ENCODE measurements at regions not wholly inside any gene's neighbourhood (a gene's known extent, or its start where the extent isn't known, plus 50 kb on each side); places are given as distances from the start of the nearest gene placed in this dataset.
"Not testable (repeated sequence)": the region's sequence is repeated elsewhere in the genome, so short reads cannot be mapped to it uniquely, and the experiment has no call there.

DNA sequence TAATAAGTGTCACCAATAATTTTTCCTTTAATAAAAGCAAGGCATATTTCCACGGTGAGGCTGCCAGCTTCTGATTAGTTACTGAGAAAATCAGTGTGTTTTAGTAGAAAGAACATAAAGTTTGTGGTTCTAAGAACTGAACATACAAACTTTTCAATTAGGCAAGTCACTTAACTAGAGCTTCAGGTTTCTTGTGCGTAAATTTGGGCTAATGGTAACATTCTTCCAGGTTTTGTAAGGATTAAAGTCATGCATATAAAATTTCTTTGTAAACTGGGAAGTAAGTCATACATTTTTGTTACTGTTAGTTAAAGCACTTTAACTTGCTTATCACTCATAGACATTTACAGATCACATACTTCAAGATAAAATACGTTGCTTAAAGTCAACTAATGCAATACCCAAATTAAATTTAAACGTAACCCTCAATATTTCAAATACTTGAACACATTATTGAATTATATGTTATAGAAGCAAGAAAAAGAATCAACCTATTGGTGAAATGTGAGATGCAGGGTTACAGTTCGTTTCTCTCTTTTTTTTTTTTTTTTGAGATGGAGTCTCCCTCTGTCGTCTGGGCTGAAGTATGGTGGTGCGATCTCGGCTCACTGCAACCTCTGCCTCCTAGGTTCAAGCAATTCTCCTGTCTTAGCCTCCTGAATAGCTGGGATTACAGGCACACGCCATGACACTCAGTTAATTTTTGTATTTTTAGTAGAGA lies 327.3 kb upstream of the NOX3 start:
- no peak for DNase-seq (ENCODE audit: low spot score)

DNA sequence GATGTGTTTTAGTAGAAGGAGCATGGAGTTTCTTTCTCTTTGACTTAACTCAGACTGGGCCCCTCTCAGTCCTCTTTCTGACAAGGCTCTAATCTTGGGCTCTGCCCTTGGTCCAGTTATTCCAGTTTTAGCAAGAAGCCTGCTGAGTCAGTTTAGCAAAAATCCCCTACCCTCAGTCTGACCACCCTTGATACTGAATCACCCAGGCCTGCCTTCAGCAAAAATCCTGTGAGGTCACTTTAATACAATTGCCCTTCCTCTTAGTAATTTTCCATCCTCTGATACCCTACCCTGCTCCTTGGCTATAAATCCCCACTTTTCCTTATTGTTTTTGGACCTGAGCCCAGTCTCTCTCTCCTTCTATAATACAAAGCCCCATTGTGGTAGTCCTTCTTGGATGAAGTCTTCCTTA lies 326.7 kb upstream of the NOX3 start:
- no peak for DNase-seq (ENCODE audit: low spot score)

DNA sequence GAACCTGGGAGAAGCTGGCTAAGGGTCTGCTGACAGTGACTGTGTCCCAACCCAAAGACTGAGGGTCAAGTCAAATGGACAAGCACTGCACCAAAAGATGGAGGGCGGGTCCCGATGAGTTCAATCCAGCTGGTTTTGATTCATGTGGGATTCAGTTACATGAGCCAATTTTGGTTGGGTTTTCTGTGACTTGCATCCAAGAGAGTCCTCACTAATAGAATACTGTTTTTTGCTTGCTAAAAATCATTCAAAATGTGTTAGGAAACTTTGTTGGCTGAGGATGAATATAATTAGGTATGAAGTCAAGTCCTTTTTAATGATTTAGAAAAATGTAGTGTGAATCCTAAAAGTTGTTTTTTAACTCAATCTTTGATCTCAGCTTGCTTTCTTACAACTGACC lies 323.8 kb upstream of the NOX3 start:
- DNase-seq (ENCODE audit: low spot score): no peak

DNA sequence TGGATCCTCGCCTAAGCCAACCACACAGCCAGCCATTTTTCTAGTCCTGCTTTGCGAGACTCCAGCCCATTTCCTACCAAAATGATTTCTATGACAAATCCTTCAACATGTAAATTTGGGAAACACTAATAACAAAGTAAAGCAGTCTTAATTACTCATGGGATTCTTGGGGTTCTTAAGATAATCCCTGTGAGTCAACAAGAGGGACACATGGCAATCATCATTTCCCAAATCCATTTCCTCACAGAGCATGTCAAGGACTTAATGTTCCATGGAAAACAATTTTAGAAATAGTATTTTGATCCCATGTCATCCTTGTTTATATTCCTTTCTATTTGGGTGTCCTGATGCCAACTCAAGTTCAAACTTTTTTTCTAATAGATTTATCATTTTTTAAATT lies 322.7 kb upstream of the NOX3 start:
- no peak for DNase-seq (ENCODE audit: low spot score)

DNA sequence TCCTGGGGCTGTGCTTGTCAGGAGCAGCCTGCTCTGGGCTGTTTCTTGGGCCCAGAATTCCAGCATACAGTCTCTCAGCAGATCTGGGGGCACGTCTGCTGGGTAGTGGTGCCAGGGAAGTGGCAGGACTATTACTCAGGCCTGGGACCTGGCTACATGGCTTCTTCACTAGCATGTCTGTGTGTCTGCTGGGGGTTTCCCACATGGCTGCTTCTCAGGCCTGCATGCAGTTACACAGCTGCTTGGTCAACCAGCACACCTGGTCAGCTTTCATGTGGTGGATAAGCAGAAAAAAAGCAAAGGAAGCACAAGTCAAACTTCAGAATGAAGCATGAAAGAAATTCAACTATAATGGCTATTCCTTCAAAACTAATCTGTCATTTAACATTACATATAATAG lies 316.2 kb upstream of the NOX3 start:
- DNase-seq (ENCODE audit: low spot score): no peak

DNA sequence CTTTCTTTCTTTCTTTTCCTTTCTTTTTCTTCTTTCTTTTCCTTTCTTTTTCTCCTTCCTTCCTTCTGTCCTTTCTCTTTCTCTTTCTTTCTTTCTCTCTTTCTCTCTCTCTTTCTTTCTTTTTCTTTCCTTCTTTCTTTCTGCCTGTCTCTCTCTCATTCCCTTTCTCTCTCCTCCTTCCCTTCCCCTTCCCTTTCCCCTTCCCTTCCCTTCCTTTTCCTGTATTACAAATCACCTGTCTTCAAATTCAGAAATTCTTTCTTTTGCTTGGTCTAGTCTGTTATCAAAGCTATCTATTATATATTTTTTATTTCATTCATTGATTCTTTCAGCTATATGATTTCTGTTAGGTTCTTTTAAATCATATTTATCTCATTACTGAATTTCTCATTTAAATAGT lies 315.2 kb upstream of the NOX3 start:
- DNase-seq (ENCODE audit: low spot score): no peak

DNA sequence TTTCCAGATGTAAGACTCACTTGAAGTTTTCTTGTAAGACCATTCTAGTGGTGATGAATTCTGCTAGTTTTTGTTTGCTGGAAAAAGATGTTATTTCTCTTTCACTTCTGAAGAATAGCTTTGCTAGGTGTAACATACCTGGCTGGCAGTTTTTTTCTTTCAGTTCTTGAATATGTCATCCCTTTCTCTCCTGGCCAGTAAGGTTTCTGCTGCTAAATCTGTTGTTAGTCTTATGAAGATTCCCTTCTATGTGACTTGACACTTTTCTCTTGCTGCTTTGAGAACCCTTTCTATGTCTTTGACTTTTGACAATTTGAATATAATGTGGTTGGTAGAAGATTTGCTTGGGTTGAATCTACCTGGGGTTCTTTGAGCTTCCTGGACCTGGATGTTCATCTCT lies 314.7 kb upstream of the NOX3 start:
- no peak for DNase-seq (ENCODE audit: low spot score)

DNA sequence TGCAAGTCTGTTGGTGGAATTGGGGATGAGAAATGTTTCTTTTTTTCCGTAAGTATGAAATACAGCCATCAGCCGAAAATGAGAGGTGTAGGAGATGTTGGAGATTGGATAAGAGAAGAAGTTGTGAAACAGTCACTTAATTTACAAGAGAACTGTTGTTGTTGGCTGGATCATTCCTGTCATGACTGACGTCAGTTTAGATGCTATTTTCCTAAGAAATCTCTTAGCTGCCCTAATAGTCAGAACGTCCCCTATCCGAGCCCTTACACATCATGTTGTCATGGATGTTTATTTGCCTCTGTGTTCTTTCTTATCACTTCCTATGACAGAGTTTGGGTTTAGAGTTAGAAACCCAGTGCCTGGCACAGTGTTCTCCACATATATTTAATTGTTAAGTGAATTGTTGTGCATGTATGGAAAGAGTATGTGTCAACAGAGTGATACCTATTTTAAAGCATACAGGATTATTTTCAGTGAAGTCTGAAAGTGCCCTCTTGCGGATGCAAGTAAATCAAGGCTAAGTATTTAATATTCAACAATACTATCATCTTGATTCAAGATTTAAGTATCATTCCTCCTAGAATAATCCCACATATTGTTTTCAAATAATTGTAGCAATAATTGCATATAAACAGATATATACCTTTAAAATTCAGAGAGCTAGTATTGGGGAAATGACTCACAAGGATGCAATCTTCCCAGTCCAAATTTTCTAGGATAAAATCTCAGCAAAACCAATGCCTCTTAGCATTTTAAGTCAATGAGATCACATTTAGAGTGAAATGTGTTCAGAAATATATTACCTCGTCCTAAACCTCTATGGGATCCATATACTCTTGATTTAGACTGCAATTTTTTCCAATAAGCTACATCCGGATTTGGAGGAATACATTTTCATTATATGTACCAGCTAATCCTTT lies 309.9 kb upstream of the NOX3 start:
- no peak for DNase-seq (ENCODE audit: low spot score)

DNA sequence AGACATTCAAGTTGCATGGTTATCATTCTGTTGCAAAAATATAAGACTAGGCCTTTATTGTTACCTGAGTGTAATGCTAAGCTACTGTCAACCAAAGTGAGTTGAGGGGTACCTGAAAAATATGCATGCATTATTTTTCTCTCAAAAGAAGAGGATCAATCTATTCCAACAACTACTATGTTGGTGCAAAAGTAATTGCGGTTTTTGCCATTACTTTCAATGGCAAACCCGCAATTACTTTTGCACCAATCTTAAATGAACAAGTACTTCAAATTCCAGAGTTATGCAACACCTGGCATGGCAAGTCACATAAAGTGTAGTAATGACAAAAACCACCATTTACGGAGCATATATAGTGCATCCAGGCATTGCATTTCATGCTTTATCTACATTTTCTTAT lies 307.0 kb upstream of the NOX3 start:
- no peak for DNase-seq (ENCODE audit: low spot score)

DNA sequence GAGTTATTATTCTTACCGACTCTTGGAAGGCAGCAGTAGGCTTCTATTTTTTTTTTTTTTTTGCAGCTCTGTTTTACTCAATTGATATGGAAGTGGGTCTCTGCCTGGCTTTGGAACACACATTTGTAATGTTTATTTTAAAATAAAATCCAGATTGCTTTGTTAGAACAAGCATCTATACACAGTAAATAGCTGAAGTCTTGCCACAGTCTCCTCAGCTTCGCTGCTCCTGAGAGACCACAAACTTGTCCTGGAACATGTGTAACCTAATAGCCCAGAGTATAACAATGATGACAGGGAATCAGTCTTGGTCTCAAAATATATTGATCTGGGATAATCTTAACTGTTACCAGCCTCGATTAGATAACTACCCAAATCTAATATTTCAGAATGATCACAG lies 299.8 kb upstream of the NOX3 start:
- no peak for DNase-seq (ENCODE audit: low spot score)

DNA sequence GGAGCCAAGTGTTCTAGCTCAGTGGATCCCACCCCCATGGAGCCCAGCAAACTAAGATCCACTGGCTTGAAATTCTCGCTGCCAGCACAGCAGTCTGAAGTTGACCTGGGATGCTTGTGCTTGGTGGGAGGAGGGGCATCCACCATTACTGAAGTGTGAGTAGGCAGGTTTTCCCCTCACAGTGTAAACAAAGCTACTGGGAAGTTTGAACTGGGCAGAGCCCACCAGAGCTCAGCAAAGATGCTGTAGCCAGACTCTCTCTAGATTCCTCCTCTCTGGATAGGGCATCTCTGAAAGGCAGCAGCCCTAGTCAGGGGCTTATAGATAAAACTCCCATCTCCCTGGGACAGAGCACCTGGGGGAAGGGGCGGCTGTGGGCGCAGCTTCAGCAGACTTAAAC lies 293.1 kb upstream of the NOX3 start:
- DNase-seq (ENCODE audit: low spot score): not testable (repeated sequence)

DNA sequence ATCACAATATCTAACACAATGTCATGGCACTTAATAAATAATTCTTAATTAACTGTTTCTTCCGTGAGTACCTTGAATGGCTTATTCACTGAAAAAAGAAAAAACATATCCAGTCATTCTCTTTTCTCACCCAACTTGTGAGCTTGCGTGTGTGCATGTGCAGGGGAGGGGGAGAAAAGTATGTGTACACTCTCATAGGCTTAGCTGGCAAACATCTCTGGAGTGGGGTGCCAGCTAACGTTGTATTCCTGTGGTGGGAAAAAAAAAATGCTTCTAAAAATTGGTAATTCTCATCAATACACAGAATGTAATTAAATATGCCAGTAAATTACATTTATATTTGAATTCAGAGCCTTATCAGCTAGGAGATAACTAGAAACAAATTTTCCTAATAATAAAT lies 291.9 kb upstream of the NOX3 start:
- DNase-seq (ENCODE audit: low spot score): no peak

DNA sequence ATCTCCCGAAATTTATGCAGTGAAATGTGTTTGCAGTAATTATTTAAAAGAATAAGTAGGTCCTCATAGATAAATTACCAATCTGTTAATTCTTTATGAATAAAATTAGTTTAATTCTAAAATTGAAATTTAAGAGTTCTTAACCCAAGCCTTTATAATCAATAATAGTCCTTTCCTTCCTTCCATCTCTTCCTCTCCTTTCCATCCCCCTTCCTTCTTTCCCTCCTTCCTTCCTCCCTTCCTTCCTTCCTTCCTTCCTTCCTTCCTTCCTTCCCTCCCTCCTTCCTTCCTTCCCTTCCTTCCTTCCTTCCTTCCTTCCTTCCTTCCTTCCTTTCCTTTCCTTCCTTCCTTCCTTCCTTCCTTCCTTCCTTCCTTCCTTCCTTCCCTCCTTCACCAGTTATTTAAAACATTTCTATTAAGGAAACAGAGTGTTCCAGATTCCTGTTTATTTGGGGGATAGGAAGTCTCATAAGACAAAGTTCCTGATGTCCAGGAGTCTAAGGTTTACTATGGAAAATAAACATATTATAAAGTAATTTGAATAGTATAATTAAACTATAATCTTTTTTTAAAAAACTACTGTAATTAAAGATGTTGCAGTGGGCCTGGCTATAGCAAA lies 285.3 kb upstream of the NOX3 start:
- DNase-seq (ENCODE audit: low spot score): no peak

DNA sequence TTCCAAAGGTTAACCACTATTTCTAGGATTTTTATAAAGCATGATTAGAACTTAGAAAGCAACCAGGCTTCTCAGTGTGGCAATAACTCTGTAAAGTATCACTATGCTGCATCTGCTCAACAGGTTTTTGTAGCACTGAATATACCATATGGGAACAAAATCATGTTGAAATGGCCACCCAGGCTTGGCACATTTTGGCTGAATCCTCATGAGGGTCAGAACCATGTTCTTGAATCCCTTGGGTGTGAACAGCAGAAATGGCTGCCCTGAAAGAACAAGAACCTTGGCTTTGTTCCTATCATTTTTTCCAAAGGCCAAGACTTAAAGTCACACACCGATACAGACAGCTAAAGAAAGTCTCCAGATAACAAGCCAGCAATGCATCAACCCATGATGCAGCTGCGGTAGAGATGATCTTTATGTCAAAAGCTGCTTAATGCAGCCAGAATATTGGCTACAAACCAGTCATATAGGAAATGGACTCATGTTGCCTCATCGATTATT lies 283.0 kb upstream of the NOX3 start:
- DNase-seq (ENCODE audit: low spot score): no peak

DNA sequence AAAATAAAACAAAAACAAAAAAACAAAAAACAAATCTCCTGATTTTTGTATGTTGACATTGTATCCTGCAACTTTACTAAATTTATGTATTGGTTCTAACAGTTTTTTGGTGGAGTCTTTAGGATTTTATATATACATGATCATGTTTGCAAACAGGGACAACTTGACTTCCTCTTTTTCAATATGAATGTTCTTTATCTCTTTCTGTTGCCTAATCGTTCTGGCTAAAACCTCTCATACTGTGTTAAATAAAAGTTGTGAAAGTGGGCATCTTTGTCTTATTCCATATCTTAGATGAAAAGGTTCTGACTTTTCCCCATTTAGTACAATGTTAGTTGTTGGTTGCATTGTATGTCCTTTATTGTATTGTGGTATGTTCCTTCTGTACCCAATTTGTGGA lies 261.7 kb upstream of the NOX3 start:
- DNase-seq (ENCODE audit: low spot score): no peak

DNA sequence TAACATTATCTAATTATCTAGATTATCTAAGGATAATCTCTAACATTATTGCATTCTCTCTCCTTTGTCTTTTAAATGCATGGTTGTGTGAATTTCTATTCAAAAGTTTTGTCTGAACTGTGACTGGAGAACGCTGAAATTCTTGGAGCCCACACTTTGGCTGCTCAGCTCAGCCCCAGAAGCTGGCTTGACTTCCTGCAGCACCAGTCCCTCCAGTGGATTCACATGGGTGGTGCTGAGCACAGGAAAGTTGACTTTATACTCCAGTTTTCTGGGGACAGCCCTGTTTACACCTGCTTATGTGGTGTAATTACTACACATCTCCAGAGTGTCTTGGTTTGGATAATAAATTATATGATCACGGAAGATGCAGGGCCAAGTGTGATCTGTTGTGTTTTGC lies 255.1 kb upstream of the NOX3 start:
- no peak for DNase-seq (ENCODE audit: low spot score)

DNA sequence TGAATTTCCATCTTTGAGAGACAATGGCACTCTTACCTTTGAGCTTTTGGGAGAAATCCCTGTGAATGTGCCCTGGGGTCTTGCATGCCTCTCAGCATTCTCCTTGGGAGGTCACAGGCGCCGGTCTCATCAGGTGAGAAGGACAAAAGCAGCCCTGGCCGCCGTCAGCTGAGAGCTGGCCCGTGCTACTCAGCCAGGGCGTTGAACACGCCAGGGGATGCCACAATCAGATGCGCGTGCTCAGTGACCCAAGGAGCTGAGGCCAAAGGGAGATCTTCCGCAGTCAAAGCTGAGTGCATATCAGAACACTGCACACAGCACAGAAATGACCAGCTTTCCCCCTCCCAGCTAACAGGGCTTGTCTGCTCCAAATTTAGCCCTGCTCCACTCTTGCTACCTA lies 253.6 kb upstream of the NOX3 start:
- DNase-seq (ENCODE audit: low spot score): no peak

DNA sequence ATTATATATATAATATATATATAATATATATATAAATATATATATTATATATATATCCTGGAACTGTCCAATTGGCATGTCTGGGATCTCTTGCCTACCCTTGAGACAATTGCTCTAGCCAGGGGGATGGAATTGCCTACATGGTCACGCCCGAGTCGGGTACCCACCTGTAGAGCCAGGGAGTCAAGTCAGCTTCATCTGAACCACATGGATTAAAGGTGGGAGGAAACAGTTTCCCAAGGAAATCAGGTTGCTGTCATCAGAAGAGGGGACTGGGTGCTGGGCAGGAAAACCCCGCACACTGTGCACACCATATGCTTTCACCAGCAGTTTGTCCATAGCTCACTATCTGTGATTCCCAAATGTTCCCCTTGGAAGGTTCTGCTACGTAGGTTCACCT lies 252.5 kb upstream of the NOX3 start:
- peak; percentile 12 for DNase-seq (ENCODE audit: low spot score)

DNA sequence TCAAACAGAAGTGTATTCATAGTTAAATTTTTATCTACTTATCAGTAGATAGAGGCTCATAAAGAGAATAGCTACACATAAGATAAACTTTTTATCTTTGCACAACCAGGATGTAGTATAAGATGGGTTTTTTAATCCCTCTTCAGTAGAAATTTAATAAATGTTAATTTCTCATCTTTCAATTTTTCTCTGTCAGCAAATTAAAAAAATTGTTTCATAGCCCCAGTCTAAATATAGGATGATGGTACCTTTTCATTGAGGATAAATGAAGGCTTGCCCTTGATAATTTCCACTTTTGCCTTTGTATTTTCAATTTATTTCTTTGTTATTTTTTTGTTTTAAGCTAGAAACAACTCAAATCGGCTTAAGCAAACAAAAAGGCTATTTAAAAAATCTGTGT lies 251.2 kb upstream of the NOX3 start:
- no peak for DNase-seq (ENCODE audit: low spot score)

DNA sequence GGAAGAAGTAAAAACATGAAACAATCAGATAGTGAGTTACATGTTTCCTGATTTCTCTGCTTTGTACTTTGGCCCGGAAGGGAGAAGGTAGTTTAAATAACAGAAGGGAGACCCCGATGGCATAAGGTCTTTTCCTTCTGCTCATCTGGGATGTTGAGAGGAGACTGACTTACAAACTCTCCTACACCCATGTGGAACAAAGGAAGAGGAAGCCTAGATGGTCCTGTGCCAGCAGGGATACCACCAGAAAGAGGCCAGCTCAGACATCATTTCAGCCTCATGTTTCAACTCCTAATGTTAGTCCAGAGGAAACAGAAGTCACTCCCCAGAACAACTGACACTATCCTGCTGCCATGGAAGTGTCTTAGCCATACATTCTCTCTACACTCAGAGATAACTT lies 250.7 kb upstream of the NOX3 start:
- DNase-seq (ENCODE audit: low spot score): no peak

DNA sequence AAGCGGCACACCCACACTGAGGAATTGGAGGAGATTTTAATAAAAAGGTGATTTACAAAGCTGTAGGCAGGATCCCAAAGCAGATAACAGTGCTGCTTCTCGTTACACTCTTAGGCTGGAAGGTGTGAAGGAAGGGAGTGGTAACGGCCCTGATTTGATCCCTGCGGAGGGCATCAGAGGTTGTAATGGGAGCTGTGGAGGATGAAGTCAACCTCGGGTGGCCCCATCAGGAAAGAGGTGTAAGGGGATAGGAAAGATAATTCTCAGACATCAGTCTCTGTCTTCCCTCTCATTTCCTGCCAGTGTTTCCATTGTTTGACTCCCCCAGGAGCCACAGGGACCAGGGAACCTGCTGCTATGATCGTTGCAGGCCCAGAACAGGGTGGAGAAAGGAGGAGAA lies 245.7 kb upstream of the NOX3 start:
- DNase-seq (ENCODE audit: low spot score): no peak

DNA sequence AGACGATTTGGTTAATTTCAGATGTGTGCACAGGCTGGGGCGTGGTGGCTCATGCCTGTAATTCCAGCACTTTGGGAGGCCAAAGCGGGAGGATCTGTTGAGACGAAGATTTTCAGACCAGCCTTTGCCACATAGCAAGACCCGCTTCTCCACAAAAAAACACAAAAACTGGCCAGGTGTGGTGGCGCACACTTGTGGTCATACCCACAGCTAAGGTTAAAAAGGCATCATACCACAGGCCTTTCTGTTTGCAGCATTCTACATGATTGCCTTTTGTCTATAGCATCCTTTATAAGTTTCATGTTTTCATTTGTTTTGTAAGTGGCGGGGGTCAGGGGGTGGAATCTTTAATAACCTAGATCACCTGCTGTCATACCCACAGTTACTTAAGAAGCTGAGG lies 239.9 kb upstream of the NOX3 start:
- no peak for DNase-seq (ENCODE audit: low spot score)

DNA sequence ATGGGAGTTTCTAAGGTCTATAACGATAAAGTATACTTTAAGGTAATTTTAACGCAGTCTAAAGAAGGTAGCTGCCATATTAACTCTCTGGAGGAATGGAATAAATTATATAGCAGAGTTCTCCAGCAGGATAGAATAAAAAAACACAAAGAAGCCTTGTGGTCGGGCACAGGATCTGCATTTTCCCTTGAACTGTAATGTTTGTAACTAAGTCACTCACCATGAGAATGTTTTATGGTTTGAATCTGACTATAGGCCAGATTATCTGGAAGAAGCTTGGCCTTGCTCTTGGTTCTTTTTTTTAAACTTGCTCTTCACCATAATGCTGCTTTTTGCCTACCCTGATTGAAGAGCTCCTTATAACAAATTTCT lies 238.8 kb upstream of the NOX3 start:
- DNase-seq (ENCODE audit: low spot score): no peak

Data from SK-N-DZ (cell line).